ENCODE measurements at regions not wholly inside any gene's neighbourhood (a gene's known extent, or its start where the extent isn't known, plus 50 kb on each side); places are given as distances from the start of the nearest gene placed in this dataset.

- TF ChIP-seq CBX5 (IDR thresholded peaks at IDR 0.05; ENCODE audit: low read depth, low read length) (no peak), RBBP5 (IDR thresholded peaks at IDR 0.05; ENCODE audit: borderline replicate concordance, low read depth, low read length) (no peak), EGR1 (IDR thresholded peaks at IDR 0.05; ENCODE audit: borderline replicate concordance, low read depth, low read length) (no peak), MAX (IDR thresholded peaks at IDR 0.05) (no peak), CTCF (IDR thresholded peaks at IDR 0.05; ENCODE audit: control extremely low read depth in 1 of 3, insufficient read depth in 1 of 3, low read depth in 1 of 3, low read length in 3 of 3) (no peak)
These were observed 147.0 kb downstream of the HS3ST1 start (continued) for GRCh38 chr4:11281720-11282119.

Data from H1 (cell line).